HEK293 (cell line): ENCODE measurements at regions not wholly inside any gene's neighbourhood (a gene's known extent, or its start where the extent isn't known, plus 50 kb on each side); places are given as distances from the start of the nearest gene placed in this dataset.

Source experiments
- CTCF ChIA-PET: fragments of 350-600 bp; formaldehyde crosslinking; extraction: SDS; loops from one replicate; lab custom pipeline; 2021; ENCODE audit warnings: antibody characterized with exemption; lab: Yijun Ruan, JAX
- POLR2A ChIA-PET: fragments of 300-600 bp; formaldehyde crosslinking; extraction: SDS; loops from one replicate; lab custom pipeline; 2020; ENCODE audit warnings: antibody characterized with exemption, inconsistent platforms; lab: Yijun Ruan, JAX
- H3K27ac ChIP-seq: fragments of 200-500 bp; sonication (Bioruptor generic); 2 replicates; pipeline ENCODE4 v1.5.1; 2014; ENCODE audit warnings: low read depth, low read length, control low read depth, inconsistent platforms; ENCODE audit errors: extremely low read depth
- H3K36me3 ChIP-seq, 2 experiments: fragments of 200-500 bp in 1 of 2; sonication (Bioruptor generic) in 1 of 2; 1 replicate in 1 of 2; 2 replicates in 1 of 2; pipeline ENCODE4 v1.5.1; 2014 to 2017; ENCODE audit warnings: inconsistent platforms in 2 of 2, low read length in 2 of 2; ENCODE audit not compliant: control insufficient read depth in 2 of 2, insufficient read depth in 1 of 2
- H3K4me1 ChIP-seq: fragments of 200-500 bp; sonication (Bioruptor generic); 2 replicates; pipeline ENCODE4 v1.5.1; 2014; ENCODE audit warnings: mild to moderate bottlenecking, low read length, inconsistent platforms; ENCODE audit not compliant: control insufficient read depth, insufficient read depth
- H3K4me3 ChIP-seq: 2 replicates; pipeline ENCODE4 v1.5.1; 2011; ENCODE audit warnings: low read depth, mild to moderate bottlenecking, control low read depth, low read length, moderate library complexity
- H3K9me3 ChIP-seq: fragments of 200-500 bp; sonication (Bioruptor generic); 2 replicates; pipeline ENCODE4 v1.5.1; 2014; ENCODE audit warnings: low read depth, low read length, inconsistent platforms; ENCODE audit not compliant: control insufficient read depth, insufficient read depth
- BCL11A ChIP-seq: fragments of 450-650 bp; formaldehyde crosslinking; IDR thresholded peaks from 2 replicates; pipeline ENCODE4 v1.5.1; 2016; ENCODE audit warnings: low read depth, missing biosample characterization, missing genetic modification characterization
- FEZF1 ChIP-seq: fragments of 450-650 bp; formaldehyde crosslinking; IDR thresholded peaks from 2 replicates; pipeline ENCODE4 v1.5.1; 2016; ENCODE audit warnings: missing biosample characterization, missing genetic modification characterization
- GLI2 ChIP-seq: fragments of 450-650 bp; formaldehyde crosslinking; IDR thresholded peaks from 2 replicates; pipeline ENCODE4; 2017; ENCODE audit warnings: missing biosample characterization, missing genetic modification characterization, low read depth, borderline replicate concordance
- INSM2 ChIP-seq: fragments of 450-650 bp; formaldehyde crosslinking; IDR thresholded peaks from 2 replicates; pipeline ENCODE4 v1.5.1; 2016; ENCODE audit warnings: missing biosample characterization, missing genetic modification characterization
- KLF1 ChIP-seq: fragments of 450-650 bp; formaldehyde crosslinking; IDR thresholded peaks from 2 replicates; pipeline ENCODE4 v1.5.1; 2016; ENCODE audit warnings: missing biosample characterization, missing genetic modification characterization
- KLF17 ChIP-seq: fragments of 450-650 bp; formaldehyde crosslinking; IDR thresholded peaks from 2 replicates; pipeline ENCODE4 v1.5.1; 2016; ENCODE audit warnings: missing biosample characterization, missing genetic modification characterization
- PBX3 ChIP-seq: sonication (generic); formaldehyde crosslinking; IDR thresholded peaks from 2 replicates; pipeline ENCODE4 v1.8.1; 2022; ENCODE audit warnings: mild to moderate bottlenecking, moderate library complexity, missing genetic modification reagents
- WT1 ChIP-seq: fragments of 450-650 bp; formaldehyde crosslinking; IDR thresholded peaks from 2 replicates; pipeline ENCODE4 v1.5.1; 2016; ENCODE audit warnings: missing biosample characterization, missing genetic modification characterization
- ZBTB17 ChIP-seq: fragments of 450-650 bp; formaldehyde crosslinking; IDR thresholded peaks from 2 replicates; pipeline ENCODE4 v1.5.1; 2016; ENCODE audit warnings: missing biosample characterization, missing genetic modification characterization
- ZFP37 ChIP-seq: fragments of 450-650 bp; formaldehyde crosslinking; IDR thresholded peaks from 2 replicates; pipeline ENCODE4 v1.5.1; 2016; ENCODE audit warnings: missing biosample characterization, missing genetic modification characterization
- ZNF10 ChIP-seq: fragments of 450-650 bp; formaldehyde crosslinking; IDR thresholded peaks from 2 replicates; pipeline ENCODE4 v1.5.1; 2017; ENCODE audit warnings: missing biosample characterization, missing genetic modification characterization
- ZNF140 ChIP-seq: fragments of 450-650 bp; formaldehyde crosslinking; IDR thresholded peaks from 2 replicates; pipeline ENCODE4 v1.5.1; 2016; ENCODE audit warnings: missing biosample characterization, missing genetic modification characterization
- ZNF157 ChIP-seq: fragments of 450-650 bp; formaldehyde crosslinking; IDR thresholded peaks from 2 replicates; pipeline ENCODE4 v1.5.1; 2016; ENCODE audit warnings: missing biosample characterization, missing genetic modification characterization
- ZNF19 ChIP-seq: fragments of 450-650 bp; formaldehyde crosslinking; IDR thresholded peaks from 2 replicates; pipeline ENCODE4; 2016; ENCODE audit warnings: missing biosample characterization, missing genetic modification characterization, low read depth
- ZNF266 ChIP-seq: fragments of 450-650 bp; formaldehyde crosslinking; IDR thresholded peaks from 2 replicates; pipeline ENCODE4 v1.5.1; 2016; ENCODE audit warnings: missing biosample characterization, missing genetic modification characterization, low read depth
- ZNF335 ChIP-seq: fragments of 450-650 bp; formaldehyde crosslinking; conservative IDR thresholded peaks from 2 replicates; pipeline ENCODE4 v1.5.1; 2016; ENCODE audit warnings: missing biosample characterization, missing genetic modification characterization
- ZNF549 ChIP-seq: fragments of 450-650 bp; IDR thresholded peaks from 2 replicates; pipeline ENCODE4 v1.5.1; 2018; ENCODE audit warnings: missing biosample characterization, missing genetic modification characterization, mild to moderate bottlenecking, inconsistent platforms, moderate library complexity
- ZNF558 ChIP-seq: fragments of 450-650 bp; formaldehyde crosslinking; IDR thresholded peaks from 2 replicates; pipeline ENCODE4 v1.5.1; 2016; ENCODE audit warnings: missing biosample characterization, missing genetic modification characterization
- ZNF560 ChIP-seq: fragments of 450-650 bp; formaldehyde crosslinking; IDR thresholded peaks from 2 replicates; pipeline ENCODE4 v1.5.1; 2017; ENCODE audit warnings: missing biosample characterization, missing genetic modification characterization, borderline replicate concordance
- ZNF585B ChIP-seq: fragments of 450-650 bp; formaldehyde crosslinking; IDR thresholded peaks from 2 replicates; pipeline ENCODE4 v1.5.1; 2016; ENCODE audit warnings: missing biosample characterization, missing genetic modification characterization
- ZNF692 ChIP-seq: fragments of 450-650 bp; formaldehyde crosslinking; IDR thresholded peaks from 2 replicates; pipeline ENCODE4 v1.5.1; 2016; ENCODE audit warnings: missing biosample characterization, missing genetic modification characterization
- ZNF76 ChIP-seq: fragments of 450-650 bp; formaldehyde crosslinking; IDR thresholded peaks from 2 replicates; pipeline ENCODE4; 2016; ENCODE audit warnings: low read depth, missing biosample characterization, missing genetic modification characterization, borderline replicate concordance
- ZNF785 ChIP-seq: fragments of 450-650 bp; formaldehyde crosslinking; IDR thresholded peaks from 2 replicates; pipeline ENCODE4 v1.5.1; 2016; ENCODE audit warnings: missing biosample characterization, missing genetic modification characterization
- ZSCAN23 ChIP-seq: fragments of 450-650 bp; formaldehyde crosslinking; IDR thresholded peaks from 2 replicates; pipeline ENCODE4 v1.5.1; 2016; ENCODE audit warnings: missing biosample characterization, missing genetic modification characterization

GRCh38 chr18:42586601-42587000 is 528.9 kb downstream of the RIT2 start:
- CTCF ChIA-PET, result interaction anchor here (1.2 to 2.9 kb wide), 2 partner anchors 9 to 10 kb away, joined by 4 to 26 read pairs; no protein-coding TSS in a partner anchor
- no peak for TF ChIP-seq WT1 (tag by site-specific recombination)
- TF ChIP-seq ZNF585B (tag by site-specific recombination), result no peak
- TF ChIP-seq ZNF560 (tag by site-specific recombination), result no peak
- TF ChIP-seq ZNF10, result no peak
- no peak for TF ChIP-seq ZBTB17 (tag by site-specific recombination)
- TF ChIP-seq KLF17 (tag by site-specific recombination), result no peak
- no peaks in the 10 kb centered on the region for H3K4me1 ChIP-seq
- no peak overlapping the region for H3K4me3 ChIP-seq
- POLR2A ChIA-PET, result no interaction called here
- no peak overlapping the region for H3K27ac ChIP-seq
- no peaks in the 10 kb centered on the region for H3K9me3 ChIP-seq
- H3K36me3 ChIP-seq, result no peaks in the 10 kb centered on the region

GRCh38 chr18:42588786-42589185 is 526.7 kb downstream of the RIT2 start:
- ChIA-PET POLR2A (no interaction called here), CTCF (interaction anchor here (1.0 kb wide), 1 partner anchor 290 kb away, joined by 3 read pairs; no protein-coding TSS in a partner anchor)
- TF ChIP-seq BCL11A (tag by site-specific recombination), result no peak

GRCh38 chr18:42604820-42605219 is 510.7 kb downstream of the RIT2 start:
- CTCF ChIA-PET, result interaction anchor here (0.7 to 2.2 kb wide), 2 partner anchors 9 to 17 kb away, joined by 5 to 13 read pairs; no protein-coding TSS in a partner anchor
- no peaks in the 10 kb centered on the region for H3K36me3 ChIP-seq
- TF ChIP-seq ZNF76 (tag by site-specific recombination) (no peak), GLI2 (tag by site-specific recombination) (no peak), ZNF785 (tag by site-specific recombination) (no peak), ZFP37 (tag by site-specific recombination) (no peak), ZNF140 (tag by site-specific recombination) (no peak), ZNF692 (tag by site-specific recombination) (no peak), FEZF1 (tag by site-specific recombination) (no peak), ZNF19 (no peak), INSM2 (tag by site-specific recombination) (no peak), ZSCAN23 (tag by site-specific recombination) (no peak), ZNF157 (tag by site-specific recombination) (no peak), ZNF266 (no peak), ZNF335 (tag by site-specific recombination) (no peak), ZNF585B (tag by site-specific recombination) (no peak), PBX3 (CRISPR knock-in tag) (no peak), KLF1 (no peak), ZNF558 (no peak), ZNF549 (no peak)
- TF ChIP-seq, all 188 proteins: peak for 0
- no peaks in the 10 kb centered on the region for H3K4me1 ChIP-seq
- POLR2A ChIA-PET, result no interaction called here
- no peak overlapping the region for H3K4me3 ChIP-seq
- no peak overlapping the region for H3K27ac ChIP-seq
- H3K9me3 ChIP-seq, result no peaks in the 10 kb centered on the region

More at GRCh38 chr18:42588786-42589185, 526.7 kb downstream of the RIT2 start:
- Histone ChIP-seq H3K36me3 (no peaks in the 10 kb centered on the region), H3K4me1 (no peaks in the 10 kb centered on the region), H3K9me3 (no peaks in the 10 kb centered on the region), H3K27ac (no peak overlapping the region), H3K4me3 (no peak overlapping the region)
